Endothelial cell of umbilical vein (primary cell): ENCODE measurements at regions not wholly inside any gene's neighbourhood (a gene's known extent, or its start where the extent isn't known, plus 50 kb on each side); places are given as distances from the start of the nearest gene placed in this dataset.

Experiments used
- BruUV-seq: library from RNA; stranded (reverse); fragments of 400-500 nt; replicated peaks from 2 replicates; lab custom pipeline; 2021; lab: Mats Ljungman, UMichigan
- CTCF ChIA-PET: fragments of 300-600, 350-600 bp; sonication (Branson Sonifier 250); formaldehyde crosslinking; loops from one replicate; lab custom pipeline; 2021; ENCODE audit warnings: antibody characterized with exemption, inconsistent platforms; lab: Charles Lee
- POLR2A ChIA-PET: fragments of 300-600, 350-600 bp; sonication (Branson Sonifier 250); formaldehyde crosslinking; loops from one replicate; lab custom pipeline; 2021; ENCODE audit warnings: antibody characterized with exemption, inconsistent platforms; lab: Charles Lee
- DNase-seq: peaks from one replicate; pipeline ENCODE4 v3.0.0-alpha.2; 2011; ENCODE audit warnings: low read depth, low spot score
- FAIRE-seq: peaks from 2 replicates; lab custom pipeline; 2011; peaks lifted over from hg19 to GRCh38; lab: Jason Lieb, UNC
- H2AFZ ChIP-seq: 2 replicates; pipeline ENCODE4 v1.6.0; 2012; ENCODE audit warnings: low read depth, low read length, control low read depth, inconsistent platforms
- H3K27ac ChIP-seq: 2 replicates; pipeline ENCODE4 v1.5.1; 2011; ENCODE audit warnings: low read depth, mild to moderate bottlenecking, control low read depth, low read length, moderate library complexity; ENCODE audit not compliant: insufficient read depth
- H3K27me3 ChIP-seq, 2 experiments: 2 replicates each; pipeline versions ENCODE4 v1.6.0 to v1.6.1; 2011; ENCODE audit warnings: low read length in 2 of 2, mixed read lengths in 1 of 2; ENCODE audit not compliant: control insufficient read depth in 2 of 2, insufficient read depth in 2 of 2
- H3K36me3 ChIP-seq, 2 experiments: 2 replicates in 1 of 2; 3 replicates in 1 of 2; pipeline ENCODE4 v1.5.1; 2011; ENCODE audit warnings: low read length in 2 of 2, mild to moderate bottlenecking in 1 of 2, moderate library complexity in 1 of 2; ENCODE audit not compliant: control insufficient read depth in 2 of 2, insufficient read depth in 2 of 2; ENCODE audit errors: extremely low read depth in 1 of 2
- H3K4me1 ChIP-seq: 3 replicates; pipeline ENCODE4 v1.5.1; 2011; ENCODE audit warnings: mild to moderate bottlenecking, low read length; ENCODE audit not compliant: control insufficient read depth, insufficient read depth; ENCODE audit errors: extremely low read depth
- H3K4me2 ChIP-seq: 2 replicates; pipeline ENCODE4 v1.6.1; 2011; ENCODE audit warnings: low read length, control low read depth, mixed read lengths; ENCODE audit not compliant: insufficient read depth
- H3K4me3 ChIP-seq, 3 experiments: fragments of 200-600 bp in 1 of 3; sonication (generic), shearing (Covaris generic) in 1 of 3; replicated peaks in 1 of 3; 2 replicates each; pipeline ENCODE4 v1.5.1; 2011 to 2016; ENCODE audit warnings: control low read depth in 3 of 3, low read length in 3 of 3, mild to moderate bottlenecking in 2 of 3, inconsistent platforms in 1 of 3, low read depth in 1 of 3, moderate library complexity in 1 of 3; ENCODE audit not compliant: insufficient read depth in 1 of 3
- H3K79me2 ChIP-seq: 2 replicates; pipeline ENCODE4 v1.6.0; 2012; ENCODE audit warnings: low read length, inconsistent platforms; ENCODE audit not compliant: control insufficient read depth, insufficient read depth
- H3K9ac ChIP-seq: replicated peaks from 2 replicates; pipeline ENCODE3; 2011; ENCODE audit warnings: low read length, control low read depth; ENCODE audit not compliant: insufficient read depth; ENCODE audit errors: extremely low read depth
- H3K9me1 ChIP-seq: replicated peaks from 3 replicates; pipeline ENCODE4 v1.6.0; 2011; ENCODE audit warnings: mild to moderate bottlenecking, low read length; ENCODE audit not compliant: control insufficient read depth, insufficient read depth; ENCODE audit errors: extremely low read depth
- H3K9me3 ChIP-seq: replicated peaks from 2 replicates; pipeline ENCODE4 v1.5.1; 2012; ENCODE audit warnings: low read length, inconsistent platforms; ENCODE audit not compliant: control insufficient read depth, insufficient read depth
- H4K20me1 ChIP-seq: replicated peaks from 2 replicates; pipeline ENCODE3; 2011; ENCODE audit warnings: mild to moderate bottlenecking, low read length; ENCODE audit not compliant: control insufficient read depth, insufficient read depth; ENCODE audit errors: extremely low read depth
- CTCF ChIP-seq, 2 donors: IDR thresholded peaks; 1 replicate in 1 of 2; 2 replicates in 1 of 2; pipeline ENCODE4 v1.5.1; 2011; ENCODE audit warnings: low read length in 2 of 2, mild to moderate bottlenecking in 2 of 2, moderate library complexity in 2 of 2, control low read depth in 1 of 2, inconsistent platforms in 1 of 2, low read depth in 1 of 2; ENCODE audit not compliant: insufficient read depth in 1 of 2; ENCODE audit errors: extremely low read depth in 1 of 2
- EZH2 ChIP-seq: IDR thresholded peaks from 2 replicates; pipeline ENCODE4 v1.6.1; 2012; ENCODE audit warnings: borderline replicate concordance, low read depth, mild to moderate bottlenecking, moderate library complexity, low read length, inconsistent platforms; ENCODE audit not compliant: severe bottlenecking
- FOS ChIP-seq: IDR thresholded peaks from 2 replicates; pipeline ENCODE4 v1.6.1; 2011; ENCODE audit warnings: mild to moderate bottlenecking, low read length, moderate library complexity, borderline replicate concordance; ENCODE audit not compliant: insufficient read depth
- GATA2 ChIP-seq: IDR thresholded peaks from 2 replicates; pipeline ENCODE4 v1.7.0; 2011; ENCODE audit warnings: low read depth, mild to moderate bottlenecking, moderate library complexity, mixed read lengths, low read length; ENCODE audit not compliant: insufficient read length, insufficient read depth
- JUN ChIP-seq: IDR thresholded peaks from 2 replicates; pipeline ENCODE4 v1.6.1; 2011; ENCODE audit warnings: borderline replicate concordance, low read depth; ENCODE audit not compliant: insufficient read length, insufficient read depth
- MAX ChIP-seq: IDR thresholded peaks from 2 replicates; pipeline ENCODE4 v1.6.1; 2011; ENCODE audit not compliant: insufficient read depth, insufficient read length
- MYC ChIP-seq: IDR thresholded peaks from one replicate; pipeline ENCODE4 v1.6.1; 2011; ENCODE audit warnings: mild to moderate bottlenecking, low read depth, low read length
- POLR2A ChIP-seq: IDR thresholded peaks from 2 replicates; pipeline ENCODE4 v1.6.1; 2012; ENCODE audit warnings: low read depth, mild to moderate bottlenecking, control low read depth, low read length
- POLR2AphosphoS5 ChIP-seq: IDR thresholded peaks from 2 replicates; pipeline ENCODE4 v1.6.1; 2012; ENCODE audit warnings: low read depth, mild to moderate bottlenecking, control low read depth, low read length, moderate library complexity; ENCODE audit not compliant: insufficient read depth
- dilution Hi-C: fragments of 300-500 bp; cut with MboI; formaldehyde crosslinking; loops from one replicate; pipeline ENCODE4 v1.15.0; 2019; ENCODE audit warnings: low sequenced_read_pairs; ENCODE audit not compliant: extremely low pct_ligation_motif_present
- intact Hi-C: fragments of 100-400 bp; cut with micrococcal nuclease; formaldehyde crosslinking; loops from one replicate; pipeline ENCODE4 v1.10.0; 2022

- DNase-seq: peak; percentile 6
- no peaks in the 10 kb centered on the region for H4K20me1 ChIP-seq
- no peak overlapping the region for H3K9ac ChIP-seq
- H3K27ac ChIP-seq: no peak overlapping the region
- no peak overlapping the region for H3K4me3 ChIP-seq
- no peak for TF ChIP-seq EZH2
- TF ChIP-seq CTCF (IDR thresholded peaks at IDR 0.05; ENCODE audit: extremely low read depth in 1 of 2, insufficient read depth in 1 of 2, low read depth in 1 of 2, low read length in 2 of 2): peak; percentile 45 to 46
- no peaks in the 10 kb centered on the region for H3K9me1 ChIP-seq
- POLR2A ChIA-PET: no interaction called here
- no peak overlapping the region for H3K4me2 ChIP-seq
- H3K36me3 ChIP-seq: no peaks in the 10 kb centered on the region
- H3K4me1 ChIP-seq: peaks cover 11% of the 10 kb centered on the region
- CTCF ChIA-PET: interaction anchor here (1.8 kb wide), 1 partner anchor 10 kb away, joined by 4 read pairs; no protein-coding TSS in a partner anchor
- H3K9me3 ChIP-seq: no peaks in the 10 kb centered on the region
- dilution Hi-C loops (no loop called here), intact Hi-C loops (loop anchor here (10.0 kb wide), 1 partner anchor 54 kb away; no protein-coding TSS in a partner anchor)
- H3K79me2 ChIP-seq: no peaks in the 10 kb centered on the region
- BruUV-seq: no TSS peak
- FAIRE-seq: no peak
- H2AFZ ChIP-seq: peak overlapping the region; percentile 59
- no peaks in the 10 kb centered on the region for H3K27me3 ChIP-seq
These were observed 231.1 kb downstream of the ANKRD30B start for GRCh38 chr18:14978962-14979535.

GRCh38 chr18:14979875-14980274, 231.9 kb downstream of the ANKRD30B start:
- Histone ChIP-seq H3K36me3 (no peaks in the 10 kb centered on the region), H3K9me1 (no peaks in the 10 kb centered on the region), H2AFZ (no peak overlapping the region), H3K4me1 (peaks cover 7% of the 10 kb centered on the region), H3K79me2 (no peaks in the 10 kb centered on the region), H3K4me3 (no peak overlapping the region), H3K4me2 (no peak overlapping the region), H3K27ac (no peak overlapping the region), H3K9ac (no peak overlapping the region), H3K27me3 (no peaks in the 10 kb centered on the region), H3K9me3 (no peaks in the 10 kb centered on the region), H4K20me1 (no peaks in the 10 kb centered on the region)
- DNase-seq (peak; percentile 8), FAIRE-seq (no peak)
- CTCF ChIA-PET: no interaction called here
- intact Hi-C loops (loop anchor here (10.0 kb wide), 1 partner anchor 55 kb away; no protein-coding TSS in a partner anchor), dilution Hi-C loops (no loop called here)
- TF ChIP-seq POLR2A (no peak), FOS (no peak), POLR2AphosphoS5 (no peak), EZH2 (no peak), JUN (no peak), MAX (no peak), GATA2 (no peak), CTCF (IDR thresholded peaks at IDR 0.05; ENCODE audit: extremely low read depth in 1 of 2, insufficient read depth in 1 of 2, low read depth in 1 of 2, low read length in 2 of 2) (no peak), MYC (no peak)
- no TSS peak for BruUV-seq
- POLR2A ChIA-PET: no interaction called here
